ENCODE measurements at regions not wholly inside any gene's neighbourhood (a gene's known extent, or its start where the extent isn't known, plus 50 kb on each side); places are given as distances from the start of the nearest gene placed in this dataset.

DNA sequence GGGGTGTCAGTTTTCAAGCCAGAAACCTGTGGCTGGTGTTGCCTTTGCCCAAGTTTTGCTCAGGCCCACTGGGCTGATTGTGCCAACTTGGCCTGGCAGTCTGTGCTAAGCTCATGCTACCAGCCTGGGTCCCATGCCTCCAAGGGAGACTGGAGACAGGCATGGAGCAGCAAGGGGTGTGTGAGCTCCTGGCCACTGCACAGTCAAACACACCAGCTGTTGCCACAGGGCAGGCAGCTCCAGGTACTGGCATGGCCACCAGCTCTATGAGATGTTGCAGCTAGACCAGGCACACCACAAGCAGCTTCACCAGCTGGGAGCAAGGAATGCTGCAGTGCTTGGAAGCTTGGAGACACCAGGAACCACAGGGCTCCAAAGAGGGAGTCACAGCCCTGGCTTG, 638.8 kb downstream of the PLOD2 start:
- TF ChIP-seq, protein P1, sequence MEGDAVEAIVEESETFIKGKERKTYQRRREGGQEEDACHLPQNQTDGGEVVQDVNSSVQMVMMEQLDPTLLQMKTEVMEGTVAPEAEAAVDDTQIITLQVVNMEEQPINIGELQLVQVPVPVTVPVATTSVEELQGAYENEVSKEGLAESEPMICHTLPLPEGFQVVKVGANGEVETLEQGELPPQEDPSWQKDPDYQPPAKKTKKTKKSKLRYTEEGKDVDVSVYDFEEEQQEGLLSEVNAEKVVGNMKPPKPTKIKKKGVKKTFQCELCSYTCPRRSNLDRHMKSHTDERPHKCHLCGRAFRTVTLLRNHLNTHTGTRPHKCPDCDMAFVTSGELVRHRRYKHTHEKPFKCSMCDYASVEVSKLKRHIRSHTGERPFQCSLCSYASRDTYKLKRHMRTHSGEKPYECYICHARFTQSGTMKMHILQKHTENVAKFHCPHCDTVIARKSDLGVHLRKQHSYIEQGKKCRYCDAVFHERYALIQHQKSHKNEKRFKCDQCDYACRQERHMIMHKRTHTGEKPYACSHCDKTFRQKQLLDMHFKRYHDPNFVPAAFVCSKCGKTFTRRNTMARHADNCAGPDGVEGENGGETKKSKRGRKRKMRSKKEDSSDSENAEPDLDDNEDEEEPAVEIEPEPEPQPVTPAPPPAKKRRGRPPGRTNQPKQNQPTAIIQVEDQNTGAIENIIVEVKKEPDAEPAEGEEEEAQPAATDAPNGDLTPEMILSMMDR (optimal IDR thresholded peaks at IDR 0.05 in 1 of 3, IDR thresholded peaks at IDR 0.05 in 1 of 3, conservative IDR thresholded peaks at IDR 0.05 in 1 of 3; ENCODE audit: extremely low read depth in 1 of 3, insufficient read depth in 2 of 3, low read length in 3 of 3), result no peak
- no peak for TF ChIP-seq EZH2 (IDR thresholded peaks at IDR 0.05; ENCODE audit: low read length)
